ENCODE measurements at regions not wholly inside any gene's neighbourhood (a gene's known extent, or its start where the extent isn't known, plus 50 kb on each side); places are given as distances from the start of the nearest gene placed in this dataset.

- DNase-seq, result no peak
Measured at GRCh38 chr19:29294343-29294811, 81.4 kb upstream of the UQCRFS1 start.

GRCh38 chr19:29295285-29295684 lies 82.3 kb upstream of the UQCRFS1 start:
- Histone ChIP-seq H3K79me2 (ENCODE audit: insufficient read depth, low read length) (no peaks in the 10 kb centered on the region), H3K9me3 (ENCODE audit: insufficient read depth, low read length, severe bottlenecking) (no peaks in the 10 kb centered on the region), H3K4me1 (ENCODE audit: insufficient read depth, low read length) (no peaks in the 10 kb centered on the region), H4K20me1 (ENCODE audit: insufficient read depth, low read length) (no peaks in the 10 kb centered on the region), H3K36me3 (ENCODE audit: insufficient read depth, low read length) (no peaks in the 10 kb centered on the region), H3K9ac (ENCODE audit: low read depth, low read length) (no peak overlapping the region), H2AFZ (ENCODE audit: low read depth, low read length) (no peak overlapping the region), H3K27ac (ENCODE audit: low read length) (no peak overlapping the region), H3K27me3 (ENCODE audit: insufficient read depth, low read length, poor library complexity) (no peaks in the 10 kb centered on the region), H3K4me3 (ENCODE audit: low read depth in 1 of 2, low read length in 2 of 2) (no peak overlapping the region), H3K4me2 (ENCODE audit: insufficient read depth, low read length) (no peak overlapping the region)
- no peak for DNase-seq
- ATAC-seq (ENCODE audit: insufficient read depth, low read depth), result no peak
- TF ChIP-seq EZH2 (IDR thresholded peaks at IDR 0.05; ENCODE audit: borderline replicate concordance, low read depth, low read length, severe bottlenecking) (no peak), CTCF (IDR thresholded peaks at IDR 0.05; ENCODE audit: borderline replicate concordance, extremely low read depth, low read length, poor library complexity, severe bottlenecking) (no peak)

More at GRCh38 chr19:29294343-29294811, 81.4 kb upstream of the UQCRFS1 start:
- no peaks in the 10 kb centered on the region for H4K20me1 ChIP-seq (ENCODE audit: insufficient read depth, low read length)
- no peak for ATAC-seq (ENCODE audit: insufficient read depth, low read depth)
- no peak overlapping the region for H3K4me3 ChIP-seq (ENCODE audit: low read depth in 1 of 2, low read length in 2 of 2)
- no peaks in the 10 kb centered on the region for H3K9me3 ChIP-seq (ENCODE audit: insufficient read depth, low read length, severe bottlenecking)
- no peak for TF ChIP-seq CTCF (IDR thresholded peaks at IDR 0.05; ENCODE audit: borderline replicate concordance, extremely low read depth, low read length, poor library complexity, severe bottlenecking)
- no peak overlapping the region for H3K9ac ChIP-seq (ENCODE audit: low read depth, low read length)
- no peak overlapping the region for H2AFZ ChIP-seq (ENCODE audit: low read depth, low read length)
- no peak overlapping the region for H3K27ac ChIP-seq (ENCODE audit: low read length)
- no peaks in the 10 kb centered on the region for H3K36me3 ChIP-seq (ENCODE audit: insufficient read depth, low read length)
- no peaks in the 10 kb centered on the region for H3K4me1 ChIP-seq (ENCODE audit: insufficient read depth, low read length)
- H3K79me2 ChIP-seq (ENCODE audit: insufficient read depth, low read length), result no peaks in the 10 kb centered on the region
- H3K4me2 ChIP-seq (ENCODE audit: insufficient read depth, low read length), result no peak overlapping the region
- peaks cover 4% of the 10 kb centered on the region for H3K27me3 ChIP-seq (ENCODE audit: insufficient read depth, low read length, poor library complexity)

GRCh38 chr19:29297381-29297780 lies 84.4 kb upstream of the UQCRFS1 start:
- Histone ChIP-seq H2AFZ (ENCODE audit: low read depth, low read length) (no peak overlapping the region), H3K27ac (ENCODE audit: low read length) (no peak overlapping the region), H3K36me3 (ENCODE audit: insufficient read depth, low read length) (no peaks in the 10 kb centered on the region), H3K79me2 (ENCODE audit: insufficient read depth, low read length) (no peaks in the 10 kb centered on the region), H3K9ac (ENCODE audit: low read depth, low read length) (no peak overlapping the region), H3K4me2 (ENCODE audit: insufficient read depth, low read length) (no peak overlapping the region), H3K4me1 (ENCODE audit: insufficient read depth, low read length) (no peaks in the 10 kb centered on the region), H4K20me1 (ENCODE audit: insufficient read depth, low read length) (no peaks in the 10 kb centered on the region), H3K9me3 (ENCODE audit: insufficient read depth, low read length, severe bottlenecking) (no peaks in the 10 kb centered on the region), H3K27me3 (ENCODE audit: insufficient read depth, low read length, poor library complexity) (peaks cover 4% of the 10 kb centered on the region), H3K4me3 (ENCODE audit: low read depth in 1 of 2, low read length in 2 of 2) (no peak overlapping the region)
- DNase-seq (no peak), ATAC-seq (ENCODE audit: insufficient read depth, low read depth) (no peak)
- TF ChIP-seq CTCF (IDR thresholded peaks at IDR 0.05; ENCODE audit: borderline replicate concordance, extremely low read depth, low read length, poor library complexity, severe bottlenecking) (no peak), EZH2 (IDR thresholded peaks at IDR 0.05; ENCODE audit: borderline replicate concordance, low read depth, low read length, severe bottlenecking) (no peak)

Measured in DND-41 (cell line).